D721Med (cell line): ENCODE measurements at regions not wholly inside any gene's neighbourhood (a gene's known extent, or its start where the extent isn't known, plus 50 kb on each side); places are given as distances from the start of the nearest gene placed in this dataset.

ENCODE experiments used
- DNase-seq: peaks from one replicate; pipeline ENCODE4 v3.0.0; 2011; ENCODE audit warnings: low spot score; ENCODE audit not compliant: insufficient read length
- FAIRE-seq: peaks from 2 replicates; lab custom pipeline; 2011; peaks lifted over from hg19 to GRCh38; lab: Jason Lieb, UNC
- CTCF ChIP-seq: IDR thresholded peaks from 2 replicates; pipeline ENCODE4 v1.5.1; 2012; ENCODE audit warnings: mild to moderate bottlenecking, control low read depth; ENCODE audit not compliant: insufficient read depth; ENCODE audit errors: missing control alignments

- no peak for DNase-seq
- TF ChIP-seq CTCF, result no peak
- no peak for FAIRE-seq
These were observed 413.9 kb downstream of the MZT1 start for GRCh38 chr13:72313546-72313945.

- FAIRE-seq (no peak), DNase-seq (no peak)
- no peak for TF ChIP-seq CTCF
These were observed 423.3 kb downstream of the MZT1 start for GRCh38 chr13:72303941-72304746.

GRCh38 chr13:72296246-72296645, 429.2 kb upstream of the DACH1 start:
- no peak for FAIRE-seq
- DNase-seq, result no peak

GRCh38 chr13:72295153-72295552, 428.1 kb upstream of the DACH1 start:
- FAIRE-seq (no peak), DNase-seq (no peak)
- no peak for TF ChIP-seq CTCF

More at GRCh38 chr13:72296246-72296645, 429.2 kb upstream of the DACH1 start:
- TF ChIP-seq CTCF, result no peak

GRCh38 chr13:72293206-72293605, 426.2 kb upstream of the DACH1 start:
- FAIRE-seq (no peak), DNase-seq (no peak)
- TF ChIP-seq CTCF, result no peak

GRCh38 chr13:72290962-72291681, 424.1 kb upstream of the DACH1 start:
- TF ChIP-seq CTCF, result no peak
- FAIRE-seq, result no peak
- no peak for DNase-seq

- DNase-seq (no peak), FAIRE-seq (no peak)
- TF ChIP-seq CTCF, result no peak
These were observed 419.4 kb upstream of the DACH1 start for GRCh38 chr13:72286421-72286820.
